BJ (cell line): ENCODE measurements at regions not wholly inside any gene's neighbourhood (a gene's known extent, or its start where the extent isn't known, plus 50 kb on each side); places are given as distances from the start of the nearest gene placed in this dataset.

Experiments used
- CTCF ChIA-PET: fragments of 350-600 bp; formaldehyde crosslinking; extraction: SDS; loops from one replicate; lab custom pipeline; 2021; ENCODE audit warnings: antibody characterized with exemption, inconsistent platforms; lab: Yijun Ruan, JAX
- POLR2A ChIA-PET: fragments of 300-600 bp; sonication (Branson Sonifier 250); formaldehyde crosslinking; extraction: SDS; loops from one replicate; lab custom pipeline; 2021; ENCODE audit warnings: antibody characterized with exemption; lab: Charles Lee
- DNase-seq: peaks from one replicate; pipeline ENCODE4 v3.0.0-alpha.2; 2011; ENCODE audit warnings: low read depth
- H3K27me3 ChIP-seq: 2 replicates; pipeline ENCODE4 v1.6.0; 2011; ENCODE audit warnings: low read length; ENCODE audit not compliant: control insufficient read depth, insufficient read depth
- H3K36me3 ChIP-seq: 2 replicates; pipeline ENCODE4 v1.5.1; 2011; ENCODE audit warnings: low read length; ENCODE audit not compliant: control insufficient read depth, insufficient read depth
- H3K4me3 ChIP-seq: 2 replicates; pipeline ENCODE4 v1.5.1; 2011; ENCODE audit warnings: low read depth, mild to moderate bottlenecking, control low read depth, low read length
- TF ChIP-seq, protein P1 (sequence below): IDR thresholded peaks from 2 replicates; pipeline ENCODE4 v1.5.1; 2011; ENCODE audit warnings: low read depth, mild to moderate bottlenecking, control low read depth, inconsistent platforms, low read length, moderate library complexity; ENCODE audit not compliant: insufficient read depth

DNA sequence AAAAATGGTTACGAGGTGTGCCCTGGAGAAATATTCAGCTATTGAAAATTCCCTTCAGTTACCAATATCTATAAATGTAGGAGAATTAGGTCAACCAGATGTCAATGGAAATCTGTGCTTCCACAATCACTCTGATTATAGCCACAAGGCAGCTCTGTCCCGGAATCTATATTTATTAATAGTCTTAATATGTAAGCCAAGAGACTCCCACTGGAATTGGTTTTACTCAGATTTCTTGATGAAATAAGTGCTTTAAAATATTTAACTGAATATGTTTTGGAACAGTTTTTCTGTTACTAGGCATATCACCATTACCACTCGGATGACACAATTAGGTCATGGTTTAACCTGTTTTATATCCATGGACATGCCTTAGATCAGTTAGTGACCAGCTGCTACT lies 169.6 kb downstream of the POM121L12 start:
- no peak for DNase-seq
- Histone ChIP-seq H3K27me3 (no peaks in the 10 kb centered on the region), H3K4me3 (no peak overlapping the region), H3K36me3 (no peaks in the 10 kb centered on the region)
- ChIA-PET POLR2A (no interaction called here), CTCF (no interaction called here)
- TF ChIP-seq, protein P1, sequence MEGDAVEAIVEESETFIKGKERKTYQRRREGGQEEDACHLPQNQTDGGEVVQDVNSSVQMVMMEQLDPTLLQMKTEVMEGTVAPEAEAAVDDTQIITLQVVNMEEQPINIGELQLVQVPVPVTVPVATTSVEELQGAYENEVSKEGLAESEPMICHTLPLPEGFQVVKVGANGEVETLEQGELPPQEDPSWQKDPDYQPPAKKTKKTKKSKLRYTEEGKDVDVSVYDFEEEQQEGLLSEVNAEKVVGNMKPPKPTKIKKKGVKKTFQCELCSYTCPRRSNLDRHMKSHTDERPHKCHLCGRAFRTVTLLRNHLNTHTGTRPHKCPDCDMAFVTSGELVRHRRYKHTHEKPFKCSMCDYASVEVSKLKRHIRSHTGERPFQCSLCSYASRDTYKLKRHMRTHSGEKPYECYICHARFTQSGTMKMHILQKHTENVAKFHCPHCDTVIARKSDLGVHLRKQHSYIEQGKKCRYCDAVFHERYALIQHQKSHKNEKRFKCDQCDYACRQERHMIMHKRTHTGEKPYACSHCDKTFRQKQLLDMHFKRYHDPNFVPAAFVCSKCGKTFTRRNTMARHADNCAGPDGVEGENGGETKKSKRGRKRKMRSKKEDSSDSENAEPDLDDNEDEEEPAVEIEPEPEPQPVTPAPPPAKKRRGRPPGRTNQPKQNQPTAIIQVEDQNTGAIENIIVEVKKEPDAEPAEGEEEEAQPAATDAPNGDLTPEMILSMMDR: no peak

DNA sequence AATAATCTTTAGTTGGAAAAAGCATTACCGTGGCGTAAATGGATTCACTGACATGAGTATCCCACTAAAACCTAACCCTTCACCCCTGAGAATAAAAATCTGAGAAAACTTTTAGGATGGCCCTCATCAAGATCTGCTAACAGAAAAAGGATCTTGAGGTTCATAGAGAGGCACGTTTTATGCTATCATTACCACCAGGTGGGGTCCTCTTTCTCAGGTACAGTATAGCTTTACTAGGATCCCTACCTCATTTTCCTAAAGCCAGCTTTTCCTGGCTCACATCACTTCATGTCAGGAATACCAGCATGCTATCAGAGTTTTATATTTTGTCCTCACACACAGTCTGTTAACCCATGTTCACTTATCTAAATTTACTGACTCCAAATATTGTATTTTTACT lies 173.7 kb downstream of the POM121L12 start:
- POLR2A ChIA-PET: no interaction called here
- no peaks in the 10 kb centered on the region for H3K36me3 ChIP-seq
- no peak overlapping the region for H3K4me3 ChIP-seq
- no peaks in the 10 kb centered on the region for H3K27me3 ChIP-seq
- CTCF ChIA-PET: no interaction called here
- DNase-seq: no peak
- TF ChIP-seq, protein P1: no peak

DNA sequence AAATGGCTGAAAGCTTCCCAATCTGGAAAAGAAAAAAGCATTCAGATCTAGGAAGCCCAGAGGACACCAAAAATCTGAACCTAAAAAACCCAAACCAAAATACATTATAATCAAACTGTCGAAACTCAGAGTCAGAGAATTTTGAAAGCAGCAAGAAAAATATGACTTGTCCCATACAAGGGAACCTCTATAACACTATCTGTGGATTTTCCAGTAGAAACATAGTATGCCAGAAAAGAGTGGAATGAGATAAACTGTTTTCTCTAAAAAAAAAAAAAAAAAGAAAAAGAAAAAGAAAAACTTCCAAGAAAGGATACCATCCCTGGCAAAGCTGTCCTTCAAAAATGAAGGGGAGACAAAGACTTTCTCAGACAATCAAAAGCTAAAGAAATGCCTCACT lies 179.0 kb downstream of the POM121L12 start:
- ChIA-PET POLR2A (no interaction called here), CTCF (no interaction called here)
- TF ChIP-seq, protein P1: no peak
- no peak for DNase-seq
- H3K4me3 ChIP-seq: no peak overlapping the region
- H3K36me3 ChIP-seq: no peaks in the 10 kb centered on the region
- no peaks in the 10 kb centered on the region for H3K27me3 ChIP-seq

DNA sequence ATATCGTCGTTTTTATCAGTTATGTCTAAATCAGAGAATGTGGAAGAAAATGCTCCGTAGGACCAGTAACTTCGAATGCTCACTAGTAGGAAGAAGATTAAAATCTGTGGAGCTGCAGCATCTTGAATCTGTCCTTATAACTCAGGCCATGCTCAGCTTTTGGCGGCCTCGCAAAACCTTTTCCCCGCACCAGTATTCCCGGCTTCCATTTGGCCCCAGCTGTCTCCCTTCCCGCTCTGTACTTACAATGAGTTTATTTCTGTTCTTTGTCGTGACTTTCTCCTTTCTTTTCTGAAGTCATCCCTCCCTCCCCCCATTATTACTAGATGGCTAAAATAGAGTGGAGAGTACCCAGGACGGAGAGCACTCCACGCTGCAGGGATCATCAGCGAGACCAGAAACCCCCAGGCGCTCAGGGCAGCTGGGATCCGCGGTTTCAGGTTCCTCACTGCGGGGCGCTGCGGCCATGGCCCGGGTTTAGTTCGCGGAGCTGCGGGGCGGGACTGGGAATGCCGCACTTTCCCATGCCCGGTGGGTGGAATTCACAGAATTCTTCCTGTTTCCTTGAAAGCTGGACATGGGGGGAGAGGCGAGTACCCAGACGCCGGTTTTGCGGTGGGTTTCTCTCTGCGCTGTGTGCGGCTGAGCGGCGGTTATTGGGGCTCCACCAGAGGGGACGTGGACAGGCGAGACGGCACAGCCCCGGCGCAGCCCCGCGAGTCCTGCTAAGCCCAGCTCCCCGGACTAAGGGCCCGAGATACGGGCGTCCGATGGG lies 183.5 kb downstream of the POM121L12 start:
- no peaks in the 10 kb centered on the region for H3K27me3 ChIP-seq
- DNase-seq: no peak
- H3K36me3 ChIP-seq: no peaks in the 10 kb centered on the region
- CTCF ChIA-PET: no interaction called here
- H3K4me3 ChIP-seq: no peak overlapping the region
- POLR2A ChIA-PET: no interaction called here
- TF ChIP-seq, protein P1: no peak

DNA sequence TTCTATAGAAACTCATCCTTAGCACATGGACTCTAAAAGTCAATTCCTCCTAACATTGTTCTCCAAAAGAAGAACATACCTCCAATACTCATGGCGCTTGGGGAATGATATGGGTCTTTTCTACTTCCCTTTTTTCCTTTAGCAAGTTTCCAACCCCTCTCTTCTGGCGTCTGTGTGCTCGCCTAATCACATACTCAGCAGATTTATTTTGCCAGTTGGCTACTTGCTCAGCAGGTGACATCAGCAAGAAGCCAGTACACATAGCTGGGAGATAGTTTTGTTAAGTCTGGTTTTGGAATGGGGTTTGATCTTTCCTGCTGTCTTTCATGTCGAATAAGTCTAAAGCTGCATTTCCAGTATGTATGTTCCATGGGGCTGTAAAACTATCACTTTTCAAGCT lies 193.8 kb downstream of the POM121L12 start:
- Histone ChIP-seq H3K36me3 (no peaks in the 10 kb centered on the region), H3K27me3 (no peaks in the 10 kb centered on the region), H3K4me3 (no peak overlapping the region)
- ChIA-PET CTCF (no interaction called here), POLR2A (no interaction called here)
- no peak for DNase-seq
- TF ChIP-seq, protein P1: no peak
